ENCODE measurements at regions not wholly inside any gene's neighbourhood (a gene's known extent, or its start where the extent isn't known, plus 50 kb on each side); places are given as distances from the start of the nearest gene placed in this dataset.

DNA sequence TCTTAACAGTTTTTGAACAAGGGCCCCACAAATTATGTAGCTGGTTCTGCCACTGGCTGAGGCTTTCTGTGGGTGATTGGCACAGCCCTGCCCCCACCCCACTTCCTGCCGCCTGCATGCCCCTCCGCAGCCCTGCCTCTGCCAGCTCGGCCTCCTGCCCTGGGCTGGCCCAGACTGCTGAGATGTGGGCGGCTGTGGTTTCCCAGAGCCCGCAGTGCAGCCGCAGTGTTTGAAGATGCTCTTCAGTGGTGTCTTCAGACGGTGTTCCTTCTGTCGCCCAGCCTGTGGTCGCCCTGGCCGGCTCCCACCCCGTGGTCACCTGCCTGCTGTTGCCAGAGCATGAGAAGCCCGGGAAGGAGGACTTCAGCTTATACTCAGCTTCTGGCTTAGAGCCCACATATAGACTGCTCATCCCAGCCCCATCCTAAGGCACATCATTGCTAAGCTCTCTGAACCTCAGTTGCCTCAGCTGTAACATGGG is 154.3 kb downstream of the VEGFA start:
- Histone ChIP-seq H3K9me3 (replicated peaks; ENCODE audit: control insufficient read depth, insufficient read depth, low read depth, low read length) (no peaks in the 10 kb centered on the region), H3K9ac (ENCODE audit: insufficient read depth in 1 of 2, low read depth in 2 of 2, low read length in 2 of 2) (peak overlapping the region in 1 of 2 experiments; percentile 61; a peak in 2 of 4 replicates), H3K27me3 (ENCODE audit: control insufficient read depth in 2 of 2, insufficient read depth in 2 of 2, low read length in 2 of 2) (no peaks in the 10 kb centered on the region), H3K4me3 (no peak overlapping the region), H3K79me2 (ENCODE audit: control insufficient read depth, insufficient read depth, low read length) (no peaks in the 10 kb centered on the region), H4K20me1 (replicated peaks; ENCODE audit: control insufficient read depth, insufficient read depth, low read length) (no peaks in the 10 kb centered on the region), H3K36me3 (ENCODE audit: control insufficient read depth, insufficient read depth, low read length) (no peaks in the 10 kb centered on the region), H3K4me1 (replicated peaks in 1 of 2; ENCODE audit: control insufficient read depth in 2 of 2, insufficient read depth in 2 of 2, low read length in 2 of 2) (peaks cover 31 to 33% of the 10 kb centered on the region in 2 experiments), H3K27ac (ENCODE audit: extremely low read depth, low read depth, low read length) (peak overlapping the region; percentile 23; the same call in 1 of the 3 replicates), H3K4me2 (ENCODE audit: insufficient read depth, low read length) (no peak overlapping the region), H3K9me1 (ENCODE audit: control insufficient read depth, insufficient read depth, low read length) (no peaks in the 10 kb centered on the region), H2AFZ (ENCODE audit: low read depth, low read length) (no peak overlapping the region; the same call in 1 of the 2 replicates)
- POLR2A ChIA-PET, result interaction anchor here (0.6 to 6.9 kb wide), 5 partner anchors 10 to 323 kb away, joined by 3 to 102 read pairs (median 3); partner anchors contain the start of genes HSP90AB1, MRPL14 and TMEM63B
- no peak for DNase-seq (ENCODE audit: extremely low read depth in 1 of 4, low spot score in 3 of 4)
- BruUV-seq (replicated peaks), result no TSS peak
- CTCF ChIA-PET (ENCODE audit: low intra/inter-chr PET ratio), result no interaction called here
- 75% methylated on average over 12 of the region's 12 CpGs for WGBS (ENCODE audit: insufficient coverage, low coverage, missing lambda C conversion rate)
- FAIRE-seq, result peak; percentile 6
- intact Hi-C loops (cut with micrococcal nuclease), result no loop called here
- in situ Hi-C loops (cut with MboI), result no loop called here
- ATAC-seq, result no peak
- TF ChIP-seq MCM7 (IDR thresholded peaks at IDR 0.05) (no peak), POLR2B (IDR thresholded peaks at IDR 0.05; ENCODE audit: low read depth, partially characterized antibody) (no peak), MGA (IDR thresholded peaks at IDR 0.05) (no peak), NFATC3 (IDR thresholded peaks at IDR 0.05) (no peak), RAD51 (IDR thresholded peaks at IDR 0.05; ENCODE audit: borderline replicate concordance, low read depth) (no peak), ZNF785 (CRISPR knock-in tag; IDR thresholded peaks at IDR 0.05) (no peak)
- TF ChIP-seq, protein P1, sequence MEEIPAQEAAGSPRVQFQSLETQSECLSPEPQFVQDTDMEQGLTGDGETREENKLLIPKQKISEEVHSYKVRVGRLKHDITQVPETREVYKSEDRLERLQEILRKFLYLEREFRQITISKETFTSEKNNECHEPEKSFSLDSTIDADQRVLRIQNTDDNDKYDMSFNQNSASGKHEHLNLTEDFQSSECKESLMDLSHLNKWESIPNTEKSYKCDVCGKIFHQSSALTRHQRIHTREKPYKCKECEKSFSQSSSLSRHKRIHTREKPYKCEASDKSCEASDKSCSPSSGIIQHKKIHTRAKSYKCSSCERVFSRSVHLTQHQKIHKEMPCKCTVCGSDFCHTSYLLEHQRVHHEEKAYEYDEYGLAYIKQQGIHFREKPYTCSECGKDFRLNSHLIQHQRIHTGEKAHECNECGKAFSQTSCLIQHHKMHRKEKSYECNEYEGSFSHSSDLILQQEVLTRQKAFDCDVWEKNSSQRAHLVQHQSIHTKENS (CRISPR knock-in tag; IDR thresholded peaks at IDR 0.05), result no peak

Measured in K562 (cell line).